Endothelial cell of umbilical vein (primary cell): ENCODE measurements at regions not wholly inside any gene's neighbourhood (a gene's known extent, or its start where the extent isn't known, plus 50 kb on each side); places are given as distances from the start of the nearest gene placed in this dataset.

Experiments used
- BruUV-seq: library from RNA; stranded (reverse); fragments of 400-500 nt; replicated peaks from 2 replicates; lab custom pipeline; 2021; lab: Mats Ljungman, UMichigan
- CTCF ChIA-PET: fragments of 300-600, 350-600 bp; sonication (Branson Sonifier 250); formaldehyde crosslinking; loops from one replicate; lab custom pipeline; 2021; ENCODE audit warnings: antibody characterized with exemption, inconsistent platforms; lab: Charles Lee
- POLR2A ChIA-PET: fragments of 300-600, 350-600 bp; sonication (Branson Sonifier 250); formaldehyde crosslinking; loops from one replicate; lab custom pipeline; 2021; ENCODE audit warnings: antibody characterized with exemption, inconsistent platforms; lab: Charles Lee
- DNase-seq: peaks from one replicate; pipeline ENCODE4 v3.0.0-alpha.2; 2011; ENCODE audit warnings: low read depth, low spot score
- FAIRE-seq: peaks from 2 replicates; lab custom pipeline; 2011; peaks lifted over from hg19 to GRCh38; lab: Jason Lieb, UNC
- H2AFZ ChIP-seq: 2 replicates; pipeline ENCODE4 v1.6.0; 2012; ENCODE audit warnings: low read depth, low read length, control low read depth, inconsistent platforms
- H3K27ac ChIP-seq: 2 replicates; pipeline ENCODE4 v1.5.1; 2011; ENCODE audit warnings: low read depth, mild to moderate bottlenecking, control low read depth, low read length, moderate library complexity; ENCODE audit not compliant: insufficient read depth
- H3K27me3 ChIP-seq, 2 experiments: 2 replicates each; pipeline versions ENCODE4 v1.6.0 to v1.6.1; 2011; ENCODE audit warnings: low read length in 2 of 2, mixed read lengths in 1 of 2; ENCODE audit not compliant: control insufficient read depth in 2 of 2, insufficient read depth in 2 of 2
- H3K36me3 ChIP-seq, 2 experiments: 2 replicates in 1 of 2; 3 replicates in 1 of 2; pipeline ENCODE4 v1.5.1; 2011; ENCODE audit warnings: low read length in 2 of 2, mild to moderate bottlenecking in 1 of 2, moderate library complexity in 1 of 2; ENCODE audit not compliant: control insufficient read depth in 2 of 2, insufficient read depth in 2 of 2; ENCODE audit errors: extremely low read depth in 1 of 2
- H3K4me1 ChIP-seq: 3 replicates; pipeline ENCODE4 v1.5.1; 2011; ENCODE audit warnings: mild to moderate bottlenecking, low read length; ENCODE audit not compliant: control insufficient read depth, insufficient read depth; ENCODE audit errors: extremely low read depth
- H3K4me2 ChIP-seq: 2 replicates; pipeline ENCODE4 v1.6.1; 2011; ENCODE audit warnings: low read length, control low read depth, mixed read lengths; ENCODE audit not compliant: insufficient read depth
- H3K4me3 ChIP-seq, 3 experiments: fragments of 200-600 bp in 1 of 3; sonication (generic), shearing (Covaris generic) in 1 of 3; replicated peaks in 1 of 3; 2 replicates each; pipeline ENCODE4 v1.5.1; 2011 to 2016; ENCODE audit warnings: control low read depth in 3 of 3, low read length in 3 of 3, mild to moderate bottlenecking in 2 of 3, inconsistent platforms in 1 of 3, low read depth in 1 of 3, moderate library complexity in 1 of 3; ENCODE audit not compliant: insufficient read depth in 1 of 3
- H3K79me2 ChIP-seq: 2 replicates; pipeline ENCODE4 v1.6.0; 2012; ENCODE audit warnings: low read length, inconsistent platforms; ENCODE audit not compliant: control insufficient read depth, insufficient read depth
- H3K9ac ChIP-seq: replicated peaks from 2 replicates; pipeline ENCODE3; 2011; ENCODE audit warnings: low read length, control low read depth; ENCODE audit not compliant: insufficient read depth; ENCODE audit errors: extremely low read depth
- H3K9me1 ChIP-seq: replicated peaks from 3 replicates; pipeline ENCODE4 v1.6.0; 2011; ENCODE audit warnings: mild to moderate bottlenecking, low read length; ENCODE audit not compliant: control insufficient read depth, insufficient read depth; ENCODE audit errors: extremely low read depth
- H3K9me3 ChIP-seq: replicated peaks from 2 replicates; pipeline ENCODE4 v1.5.1; 2012; ENCODE audit warnings: low read length, inconsistent platforms; ENCODE audit not compliant: control insufficient read depth, insufficient read depth
- H4K20me1 ChIP-seq: replicated peaks from 2 replicates; pipeline ENCODE3; 2011; ENCODE audit warnings: mild to moderate bottlenecking, low read length; ENCODE audit not compliant: control insufficient read depth, insufficient read depth; ENCODE audit errors: extremely low read depth
- EZH2 ChIP-seq: IDR thresholded peaks from 2 replicates; pipeline ENCODE4 v1.6.1; 2012; ENCODE audit warnings: borderline replicate concordance, low read depth, mild to moderate bottlenecking, moderate library complexity, low read length, inconsistent platforms; ENCODE audit not compliant: severe bottlenecking
- FOS ChIP-seq: IDR thresholded peaks from 2 replicates; pipeline ENCODE4 v1.6.1; 2011; ENCODE audit warnings: mild to moderate bottlenecking, low read length, moderate library complexity, borderline replicate concordance; ENCODE audit not compliant: insufficient read depth
- JUN ChIP-seq: IDR thresholded peaks from 2 replicates; pipeline ENCODE4 v1.6.1; 2011; ENCODE audit warnings: borderline replicate concordance, low read depth; ENCODE audit not compliant: insufficient read length, insufficient read depth
- MYC ChIP-seq: IDR thresholded peaks from one replicate; pipeline ENCODE4 v1.6.1; 2011; ENCODE audit warnings: mild to moderate bottlenecking, low read depth, low read length
- POLR2A ChIP-seq: IDR thresholded peaks from 2 replicates; pipeline ENCODE4 v1.6.1; 2012; ENCODE audit warnings: low read depth, mild to moderate bottlenecking, control low read depth, low read length
- POLR2AphosphoS5 ChIP-seq: IDR thresholded peaks from 2 replicates; pipeline ENCODE4 v1.6.1; 2012; ENCODE audit warnings: low read depth, mild to moderate bottlenecking, control low read depth, low read length, moderate library complexity; ENCODE audit not compliant: insufficient read depth
- dilution Hi-C: fragments of 300-500 bp; cut with MboI; formaldehyde crosslinking; loops from one replicate; pipeline ENCODE4 v1.15.0; 2019; ENCODE audit warnings: low sequenced_read_pairs; ENCODE audit not compliant: extremely low pct_ligation_motif_present
- intact Hi-C: fragments of 100-400 bp; cut with micrococcal nuclease; formaldehyde crosslinking; loops from one replicate; pipeline ENCODE4 v1.10.0; 2022
- TF ChIP-seq, protein P1 (sequence below): IDR thresholded peaks from 2 replicates; pipeline ENCODE4 v1.6.1; 2011; ENCODE audit not compliant: insufficient read depth, insufficient read length
- TF ChIP-seq, protein P2 (sequence below), 2 donors: IDR thresholded peaks; 1 replicate in 1 of 2; 2 replicates in 1 of 2; pipeline ENCODE4 v1.5.1; 2011; ENCODE audit warnings: low read length in 2 of 2, mild to moderate bottlenecking in 2 of 2, moderate library complexity in 2 of 2, control low read depth in 1 of 2, inconsistent platforms in 1 of 2, low read depth in 1 of 2; ENCODE audit not compliant: insufficient read depth in 1 of 2; ENCODE audit errors: extremely low read depth in 1 of 2

- intact Hi-C loops: no loop called here
- Histone ChIP-seq H4K20me1 (no peaks in the 10 kb centered on the region), H3K9me3 (no peaks in the 10 kb centered on the region), H3K79me2 (no peaks in the 10 kb centered on the region), H3K9me1 (no peaks in the 10 kb centered on the region), H3K4me1 (peaks cover 15% of the 10 kb centered on the region), H2AFZ (no peak overlapping the region), H3K36me3 (no peaks in the 10 kb centered on the region), H3K9ac (no peak overlapping the region), H3K4me3 (no peak overlapping the region), H3K4me2 (no peak overlapping the region), H3K27me3 (no peaks in the 10 kb centered on the region), H3K27ac (no peak overlapping the region)
- TF ChIP-seq MYC (no peak), FOS (no peak)
- TF ChIP-seq, protein P1, sequence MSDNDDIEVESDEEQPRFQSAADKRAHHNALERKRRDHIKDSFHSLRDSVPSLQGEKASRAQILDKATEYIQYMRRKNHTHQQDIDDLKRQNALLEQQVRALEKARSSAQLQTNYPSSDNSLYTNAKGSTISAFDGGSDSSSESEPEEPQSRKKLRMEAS: no peak
- ChIA-PET POLR2A (interaction anchor here (0.6 to 1.3 kb wide), 2 partner anchors 91 to 297 kb away, joined by 3 to 4 read pairs; no protein-coding TSS in a partner anchor), CTCF (interaction anchor here (0.9 to 6.1 kb wide), 8 partner anchors 17 to 360 kb away, joined by 3 to 121 read pairs (median 5); partner anchors contain the start of gene WSB1)
- DNase-seq: no peak
- dilution Hi-C loops: no loop called here
- FAIRE-seq: peak; percentile 8
- BruUV-seq: no TSS peak
Observed at GRCh38 chr17:27241346-27241946, 52.5 kb upstream of the WSB1 start.

GRCh38 chr17:27242951-27243350 is 51.0 kb upstream of the WSB1 start:
- TF ChIP-seq, protein P2, sequence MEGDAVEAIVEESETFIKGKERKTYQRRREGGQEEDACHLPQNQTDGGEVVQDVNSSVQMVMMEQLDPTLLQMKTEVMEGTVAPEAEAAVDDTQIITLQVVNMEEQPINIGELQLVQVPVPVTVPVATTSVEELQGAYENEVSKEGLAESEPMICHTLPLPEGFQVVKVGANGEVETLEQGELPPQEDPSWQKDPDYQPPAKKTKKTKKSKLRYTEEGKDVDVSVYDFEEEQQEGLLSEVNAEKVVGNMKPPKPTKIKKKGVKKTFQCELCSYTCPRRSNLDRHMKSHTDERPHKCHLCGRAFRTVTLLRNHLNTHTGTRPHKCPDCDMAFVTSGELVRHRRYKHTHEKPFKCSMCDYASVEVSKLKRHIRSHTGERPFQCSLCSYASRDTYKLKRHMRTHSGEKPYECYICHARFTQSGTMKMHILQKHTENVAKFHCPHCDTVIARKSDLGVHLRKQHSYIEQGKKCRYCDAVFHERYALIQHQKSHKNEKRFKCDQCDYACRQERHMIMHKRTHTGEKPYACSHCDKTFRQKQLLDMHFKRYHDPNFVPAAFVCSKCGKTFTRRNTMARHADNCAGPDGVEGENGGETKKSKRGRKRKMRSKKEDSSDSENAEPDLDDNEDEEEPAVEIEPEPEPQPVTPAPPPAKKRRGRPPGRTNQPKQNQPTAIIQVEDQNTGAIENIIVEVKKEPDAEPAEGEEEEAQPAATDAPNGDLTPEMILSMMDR (IDR thresholded peaks at IDR 0.05; ENCODE audit: extremely low read depth in 1 of 2, insufficient read depth in 1 of 2, low read depth in 1 of 2, low read length in 2 of 2): no peak
- TF ChIP-seq MYC (no peak), POLR2A (no peak), JUN (no peak), FOS (no peak), EZH2 (no peak), POLR2AphosphoS5 (no peak)
- TF ChIP-seq, protein P1: no peak

More at GRCh38 chr17:27242951-27243350, 51.0 kb upstream of the WSB1 start:
- Histone ChIP-seq H3K9me3 (no peaks in the 10 kb centered on the region), H3K9ac (no peak overlapping the region), H3K9me1 (no peaks in the 10 kb centered on the region), H3K36me3 (no peaks in the 10 kb centered on the region), H3K4me2 (no peak overlapping the region), H3K27ac (no peak overlapping the region), H2AFZ (no peak overlapping the region), H3K27me3 (no peaks in the 10 kb centered on the region), H4K20me1 (no peaks in the 10 kb centered on the region), H3K4me3 (no peak overlapping the region), H3K79me2 (no peaks in the 10 kb centered on the region), H3K4me1 (peaks cover 27% of the 10 kb centered on the region)
- intact Hi-C loops: no loop called here
- no peak for DNase-seq
- ChIA-PET CTCF (interaction anchor here (1.1 to 1.7 kb wide), 6 partner anchors 23 to 359 kb away, joined by 3 to 6 read pairs (median 4); no protein-coding TSS in a partner anchor), POLR2A (no interaction called here)
- dilution Hi-C loops: no loop called here
- no peak for FAIRE-seq
- BruUV-seq: no TSS peak
